D341Med (cell line): ENCODE measurements at regions not wholly inside any gene's neighbourhood (a gene's known extent, or its start where the extent isn't known, plus 50 kb on each side); places are given as distances from the start of the nearest gene placed in this dataset.

Experiments
- DNase-seq: peaks from one replicate; pipeline ENCODE4 v3.0.0; 2012; ENCODE audit warnings: low spot score

DNA sequence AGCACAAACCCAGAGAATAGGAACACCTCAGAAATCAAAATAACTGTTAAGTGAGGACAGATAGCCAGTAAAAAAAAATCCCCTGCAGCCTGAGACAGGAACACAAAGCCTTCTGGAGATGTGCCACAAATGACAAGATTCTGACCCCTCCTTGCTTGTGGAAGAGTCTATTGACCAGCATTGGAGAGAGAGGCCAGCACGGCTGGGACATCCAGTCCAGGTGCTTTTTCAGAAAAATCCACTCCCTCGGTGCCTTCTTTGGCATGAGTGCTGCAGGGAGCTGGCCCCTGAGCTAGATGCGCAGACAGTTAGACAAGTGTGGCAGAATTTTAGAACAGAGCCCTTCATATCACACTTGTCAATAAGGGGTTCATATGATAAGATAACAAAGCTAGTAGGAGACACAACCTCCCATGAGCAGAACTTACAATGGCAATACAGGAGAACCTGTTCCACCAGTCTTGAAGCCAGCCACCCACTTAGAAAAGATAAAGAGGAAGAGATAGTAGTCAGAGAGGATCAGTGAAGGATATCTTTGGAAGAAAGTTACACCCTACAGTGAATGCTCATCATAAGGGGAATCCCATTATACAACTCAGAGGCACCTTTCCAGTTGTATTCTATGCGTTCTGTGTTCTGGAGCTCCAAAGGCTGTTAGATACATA, 298.4 kb downstream of the TLE1 start:
- DNase-seq, result no peak

DNA sequence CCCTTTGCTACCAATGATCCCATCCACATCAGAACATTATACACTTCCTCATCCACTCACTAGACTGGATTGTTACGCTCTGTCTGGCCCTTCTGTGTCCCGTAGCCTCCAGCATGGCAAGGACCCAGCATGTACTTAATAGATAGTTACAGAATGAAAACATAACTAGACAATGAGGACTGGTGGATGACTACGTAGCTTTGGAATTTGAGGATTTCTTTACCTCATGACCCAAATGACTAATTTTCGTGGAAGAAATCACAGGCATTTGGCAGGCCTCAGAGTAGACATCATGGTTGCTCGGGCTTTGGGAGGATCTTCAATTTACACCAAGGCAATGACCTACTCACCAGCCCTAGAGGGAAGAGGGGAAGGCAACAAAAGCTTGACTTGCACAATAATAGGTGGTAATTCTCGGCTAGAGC, 299.8 kb downstream of the TLE1 start:
- DNase-seq, result no peak

- no peak for DNase-seq
Measured at GRCh38 chr9:81388831-81389230, 300.5 kb downstream of the TLE1 start.

DNA sequence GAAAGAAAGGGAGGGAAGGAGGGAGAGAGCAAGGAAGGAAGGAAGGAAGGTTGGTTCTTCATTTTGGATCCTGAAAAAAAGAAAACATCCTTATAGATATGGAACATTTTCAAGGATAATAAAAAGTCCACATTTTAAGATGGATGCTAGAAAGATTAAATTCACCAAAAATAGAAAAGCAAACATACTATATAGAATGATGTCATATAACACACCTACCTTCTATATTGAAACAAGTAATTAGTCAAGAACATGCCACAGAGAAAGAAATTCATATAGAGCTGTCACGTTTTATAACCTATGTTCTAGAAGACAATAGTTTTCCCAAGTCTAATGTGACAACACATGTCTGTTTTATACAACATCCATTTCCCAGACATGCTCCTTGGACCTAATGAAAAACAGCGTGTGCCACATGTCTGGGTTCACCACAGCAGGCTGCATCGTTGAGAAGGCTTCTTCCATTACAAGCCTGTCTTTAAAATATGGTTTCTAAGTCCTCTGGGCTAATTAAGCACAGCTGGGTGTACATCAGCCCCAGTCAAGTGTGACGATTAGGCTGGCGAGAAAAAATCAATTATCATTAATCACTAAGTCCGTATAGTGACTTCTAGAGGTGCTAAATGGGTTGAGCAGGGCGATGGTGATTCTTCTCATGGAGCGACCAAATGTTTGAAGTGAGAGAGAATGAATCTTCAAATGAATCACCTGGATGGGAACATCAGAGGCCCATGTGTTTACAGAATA, 301.8 kb downstream of the TLE1 start:
- no peak for DNase-seq

GRCh38 chr9:81384911-81385310, 304.4 kb downstream of the TLE1 start:
- no peak for DNase-seq

DNA sequence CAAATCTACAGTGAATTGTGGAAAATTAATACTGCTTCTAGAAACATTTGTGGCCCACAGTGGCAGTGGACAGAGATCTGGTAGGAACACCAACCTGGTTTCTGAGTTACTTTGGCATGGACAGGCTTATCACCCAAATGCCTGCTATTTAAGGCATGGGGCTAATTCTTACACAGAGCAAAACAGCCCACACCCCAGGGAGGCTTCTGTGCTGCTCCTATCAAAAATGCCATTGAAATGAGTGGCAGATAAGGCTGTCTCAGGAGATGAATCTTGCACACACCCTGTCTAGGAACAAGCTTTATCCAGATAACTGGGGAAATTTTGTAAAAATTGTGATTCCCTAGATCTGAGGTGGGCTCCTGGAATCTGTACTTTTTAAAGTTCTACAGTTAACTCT, 307.1 kb downstream of the TLE1 start:
- DNase-seq, result no peak

DNA sequence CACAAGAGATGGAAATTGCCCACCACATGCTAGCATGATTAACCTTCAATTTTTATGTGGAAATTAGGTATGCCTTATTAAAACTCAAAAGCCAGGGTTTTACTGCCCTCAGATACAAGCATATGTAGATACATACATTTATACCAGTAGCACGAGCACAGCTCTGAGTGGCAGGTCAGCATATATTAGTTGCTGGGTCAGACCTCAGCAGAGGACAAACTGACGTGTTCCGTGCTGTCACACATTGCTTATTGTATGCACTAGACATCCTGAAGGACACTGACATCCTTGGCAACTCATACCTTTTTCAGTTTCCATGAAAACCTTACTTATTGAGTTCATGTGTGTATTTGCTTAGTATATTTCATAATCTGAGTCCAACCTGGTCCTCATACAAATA, 307.7 kb downstream of the TLE1 start:
- DNase-seq, result no peak

- no peak for DNase-seq
Measured at GRCh38 chr9:81380504-81381359, 308.6 kb downstream of the TLE1 start.

GRCh38 chr9:81379655-81380054, 309.7 kb downstream of the TLE1 start:
- DNase-seq, result no peak

DNA sequence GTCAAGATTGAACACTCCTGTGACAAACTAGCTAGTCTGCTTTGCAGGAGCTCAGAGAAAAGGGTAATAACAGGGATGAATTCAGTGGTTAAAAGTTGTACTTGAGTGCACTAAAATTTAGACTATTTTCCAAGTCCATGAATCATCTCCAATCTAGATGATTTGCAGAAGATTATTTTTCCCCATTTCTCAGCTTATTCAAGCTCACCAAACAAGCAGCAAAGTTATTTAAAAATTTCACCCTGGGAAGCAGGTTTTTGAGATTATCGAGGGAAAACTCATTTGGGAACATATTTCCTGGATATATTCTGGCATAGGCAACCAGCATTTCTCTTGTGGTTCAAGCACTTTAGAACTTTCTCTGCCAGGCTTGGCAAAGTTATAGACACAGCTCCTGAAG, 311.4 kb downstream of the TLE1 start:
- DNase-seq, result no peak

DNA sequence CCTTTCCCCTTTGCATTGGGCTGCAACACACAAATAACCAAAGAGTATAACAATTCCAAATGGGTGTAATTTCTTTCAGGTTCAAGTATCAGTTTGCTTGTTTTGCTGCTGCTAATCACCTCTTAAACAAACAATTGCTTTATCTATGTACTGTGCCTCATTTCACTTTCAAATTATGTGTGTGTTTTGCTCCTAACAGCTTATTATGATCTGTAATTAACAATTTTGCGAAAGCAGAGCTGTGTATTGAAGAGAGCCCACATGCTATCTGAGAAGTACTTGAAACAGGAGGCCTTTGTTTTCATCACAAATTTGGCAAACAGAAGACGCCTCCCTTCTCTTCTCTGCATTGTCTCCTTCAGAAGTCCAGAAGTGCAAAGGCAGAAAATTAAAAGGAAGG, 312.0 kb downstream of the TLE1 start:
- no peak for DNase-seq

- DNase-seq, result no peak
Measured at GRCh38 chr9:81375187-81376100, 313.9 kb downstream of the TLE1 start.

DNA sequence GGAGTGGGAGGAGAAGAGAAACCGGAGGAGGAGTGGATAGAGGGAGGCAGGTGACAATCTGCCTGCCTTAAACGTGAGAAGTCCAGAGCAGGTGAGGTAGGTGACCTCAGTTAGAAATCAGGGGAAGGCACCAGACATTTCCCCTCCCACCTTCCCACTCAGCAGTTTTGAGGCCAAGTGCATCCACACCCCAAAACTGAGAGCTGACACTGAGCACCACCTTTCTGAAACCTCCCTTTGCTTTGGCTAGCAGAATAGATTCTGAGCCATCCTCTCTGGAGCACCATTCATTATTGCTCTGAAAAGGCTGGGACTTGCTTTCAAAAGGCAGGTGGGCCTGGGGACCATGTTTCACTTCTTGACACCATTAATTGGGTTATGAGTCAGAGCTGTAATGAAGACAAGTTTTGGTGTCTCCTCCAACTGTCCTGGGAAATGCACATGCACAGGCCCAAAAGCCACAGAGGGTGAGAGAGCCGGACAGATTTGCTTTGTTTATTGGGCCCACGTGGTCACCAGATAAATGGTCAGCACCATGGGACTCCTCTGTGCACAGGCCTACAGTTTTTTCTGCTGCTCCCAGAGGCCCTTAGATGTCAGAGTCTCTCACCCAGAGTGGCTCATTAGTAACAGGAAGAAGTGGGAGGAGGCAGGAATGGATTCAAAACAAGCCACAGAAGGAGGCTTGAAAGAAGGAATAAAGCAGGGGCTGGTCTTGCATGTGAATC, 314.7 kb downstream of the TLE1 start:
- DNase-seq, result no peak

- no peak for DNase-seq
Measured at GRCh38 chr9:81373294-81373693, 316.1 kb downstream of the TLE1 start.

DNA sequence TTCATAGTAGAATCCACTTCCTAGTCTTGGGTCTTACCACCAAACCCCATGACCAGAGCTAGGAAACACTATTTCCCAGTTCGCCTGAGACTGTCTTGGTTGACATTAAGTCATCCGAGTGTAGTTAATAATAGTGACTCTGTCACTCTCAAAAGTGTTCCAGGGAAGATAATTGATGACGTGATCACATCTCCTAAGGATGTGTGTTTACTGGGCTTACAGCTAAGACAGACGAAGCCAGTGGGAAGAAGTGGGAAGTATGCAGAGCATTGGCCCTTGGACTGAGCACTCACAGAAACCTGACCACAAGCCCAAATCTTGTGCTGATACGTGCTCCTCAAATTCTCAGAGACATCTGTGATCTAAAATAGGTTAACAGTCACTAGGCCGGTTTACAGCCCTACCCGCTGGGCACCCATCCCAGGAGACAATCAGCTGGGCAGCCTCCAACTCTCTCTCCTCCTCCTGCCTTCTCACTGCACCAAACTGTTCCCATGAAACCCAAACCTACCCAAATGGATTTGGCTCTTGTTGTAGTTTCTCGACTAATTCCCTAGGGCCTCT, 316.6 kb downstream of the TLE1 start:
- no peak for DNase-seq

DNA sequence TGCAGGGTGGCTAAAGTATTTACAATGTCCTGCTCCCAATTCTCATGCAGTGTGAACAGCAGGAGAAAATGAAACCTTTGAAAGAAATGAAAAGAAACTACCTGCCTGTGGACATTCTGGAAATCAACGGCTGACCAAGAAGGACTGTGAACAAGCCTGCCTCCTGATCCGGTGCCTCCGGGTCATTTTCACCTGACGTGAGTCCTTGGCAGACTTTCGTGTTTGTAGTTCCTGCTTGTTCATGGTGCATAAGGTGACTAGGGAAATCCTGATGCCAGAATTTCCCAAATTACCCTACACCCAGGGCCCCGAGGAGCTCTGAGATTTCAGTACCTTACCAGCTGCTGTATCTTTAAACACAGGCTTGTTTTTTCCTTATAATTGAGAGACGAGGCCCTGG, 317.5 kb downstream of the TLE1 start:
- no peak for DNase-seq

GRCh38 chr9:81370650-81371049, 318.7 kb downstream of the TLE1 start:
- DNase-seq, result no peak

DNA sequence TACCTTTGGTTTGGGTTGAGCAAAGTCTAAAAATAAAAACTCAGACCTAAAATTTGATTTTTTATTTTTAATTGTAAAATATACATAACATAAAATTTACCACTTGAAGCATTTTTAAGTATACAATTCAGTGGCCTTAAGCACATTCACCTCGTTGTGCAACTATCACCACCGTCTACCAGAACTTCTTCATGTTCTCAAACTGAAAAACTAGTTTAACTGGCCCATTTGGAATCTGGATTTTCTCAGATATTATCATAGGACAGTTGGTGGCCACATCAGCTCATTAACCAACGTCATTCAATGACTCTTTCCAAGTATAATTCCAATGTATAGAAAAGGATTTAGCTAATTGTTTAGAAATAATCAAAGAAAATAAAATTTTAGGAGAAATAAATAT, 319.3 kb downstream of the TLE1 start:
- DNase-seq, result no peak

DNA sequence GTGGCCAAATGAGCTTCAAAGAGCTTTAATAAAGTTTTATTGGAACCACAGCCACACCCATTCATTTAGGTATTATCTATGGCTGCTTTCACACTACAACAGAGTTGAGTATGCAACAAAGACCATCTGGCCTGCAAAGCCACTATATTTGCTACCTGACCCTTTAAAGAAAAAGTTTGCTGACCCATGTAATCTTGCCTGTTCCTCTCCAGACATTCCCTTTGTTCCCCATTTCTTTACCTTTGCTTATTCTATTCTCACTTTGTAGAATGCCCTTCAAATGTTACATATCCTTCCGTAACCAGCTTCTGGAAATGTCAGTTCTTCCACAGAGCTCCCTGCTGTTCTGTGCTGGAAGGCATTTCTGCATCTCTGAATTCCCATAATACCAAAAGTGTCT, 320.2 kb downstream of the TLE1 start:
- no peak for DNase-seq

DNA sequence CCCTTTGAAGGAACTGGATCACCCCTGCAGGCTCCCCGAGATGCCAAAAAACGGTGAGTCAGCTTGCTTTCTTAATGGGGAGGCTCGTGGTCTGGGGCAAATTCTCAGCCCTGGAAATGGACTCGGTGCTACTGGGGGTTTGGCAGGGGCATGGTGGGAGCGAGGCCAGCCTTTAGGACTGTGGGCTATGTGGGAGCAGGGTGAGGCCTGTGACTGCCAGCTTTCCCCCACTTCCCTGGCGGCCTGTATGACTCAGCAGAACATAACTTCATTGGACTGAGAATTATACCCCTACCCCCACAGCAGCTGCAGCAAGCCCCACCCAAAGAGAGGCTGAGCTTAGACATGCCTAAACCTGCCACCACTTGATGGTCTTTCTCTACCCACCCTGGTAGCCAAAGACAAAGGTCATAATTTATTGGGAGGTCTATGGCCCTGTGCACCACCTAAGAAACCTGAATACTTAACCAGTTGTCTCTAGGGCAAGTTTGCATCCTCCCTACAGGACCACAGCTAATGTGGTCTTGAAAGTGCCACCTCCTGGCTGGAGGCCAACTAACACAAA, 325.3 kb downstream of the TLE1 start:
- no peak for DNase-seq

- no peak for DNase-seq
Measured at GRCh38 chr9:81361296-81361695, 328.1 kb downstream of the TLE1 start.
